GM12878 (cell line): ENCODE measurements at regions not wholly inside any gene's neighbourhood (a gene's known extent, or its start where the extent isn't known, plus 50 kb on each side); places are given as distances from the start of the nearest gene placed in this dataset.

Experiments
- ATAC-seq: fragments of 200-7000 bp; cut with Tn5 transposase; 3 replicates; pipeline ENCODE4 v1.9.1; 2020; ENCODE audit warnings: mild to moderate bottlenecking, moderate library complexity
- BruUV-seq: library from RNA; stranded (reverse); fragments of 400-500 nt; replicated peaks from 2 replicates; lab custom pipeline; 2021; lab: Mats Ljungman, UMichigan
- CTCF ChIA-PET: fragments of 300-600 bp; sonication (Branson Sonifier 250); formaldehyde crosslinking; extraction: SDS; loops from one replicate; lab custom pipeline; 2021; ENCODE audit warnings: inconsistent platforms; lab: Yijun Ruan, JAX
- POLR2A ChIA-PET: fragments of 350-600 bp; formaldehyde crosslinking; extraction: SDS; loops from one replicate; lab custom pipeline; 2021; ENCODE audit warnings: inconsistent platforms; lab: Charles Lee
- RAD21 ChIA-PET: fragments of 300-600 bp; sonication (Branson Sonifier 250); formaldehyde crosslinking; loops from one replicate; lab custom pipeline; 2023; ENCODE audit warnings: antibody characterized with exemption; ENCODE audit not compliant: unreplicated experiment; lab: Charles Lee
- SMC1A ChIA-PET: fragments of 300-600 bp; sonication (Branson Sonifier 250); formaldehyde crosslinking; loops from one replicate; lab custom pipeline; 2023; ENCODE audit not compliant: unreplicated experiment, uncharacterized antibody; lab: Charles Lee
- DNase-seq: peaks from one replicate; pipeline ENCODE4 v3.0.0-alpha.2; 2011; ENCODE audit warnings: low read depth, low spot score
- FAIRE-seq: peaks from 3 replicates; lab custom pipeline; 2011; peaks lifted over from hg19 to GRCh38; lab: Jason Lieb, UNC
- H2AFZ ChIP-seq: 2 replicates; pipeline ENCODE4 v1.6.0; 2011; ENCODE audit warnings: low read depth, low read length, control low read depth; ENCODE audit not compliant: control insufficient read depth
- H3K27ac ChIP-seq: 2 replicates; pipeline ENCODE4 v1.5.1; 2011; ENCODE audit warnings: control low read depth; ENCODE audit not compliant: control insufficient read depth, insufficient read depth
- H3K27me3 ChIP-seq, 2 experiments: replicated peaks in 1 of 2; 2 replicates each; pipeline versions ENCODE4 v1.6.0 to v1.6.1; 2011; ENCODE audit warnings: low read length in 1 of 2; ENCODE audit not compliant: control insufficient read depth in 2 of 2, insufficient read depth in 2 of 2
- H3K36me3 ChIP-seq, 2 experiments: 2 replicates each; pipeline ENCODE4 v1.5.1; 2011; ENCODE audit warnings: low read length in 1 of 2; ENCODE audit not compliant: control insufficient read depth in 2 of 2, insufficient read depth in 2 of 2
- H3K4me1 ChIP-seq: 2 replicates; pipeline ENCODE4 v1.6.1; 2011; ENCODE audit warnings: mild to moderate bottlenecking, low read length, moderate library complexity, mixed read lengths; ENCODE audit not compliant: control insufficient read depth, insufficient read depth
- H3K4me2 ChIP-seq: 2 replicates; pipeline ENCODE4 v1.6.0; 2011; ENCODE audit warnings: control low read depth; ENCODE audit not compliant: control insufficient read depth, insufficient read depth
- H3K4me3 ChIP-seq: fragments of 200-600 bp; sonication (generic); 2 replicates; pipeline ENCODE4 v1.5.1; 2016
- H3K79me2 ChIP-seq: 2 replicates; pipeline ENCODE4 v1.6.0; 2011; ENCODE audit warnings: low read length; ENCODE audit not compliant: control insufficient read depth, insufficient read depth
- H3K9ac ChIP-seq: 2 replicates; pipeline ENCODE4 v1.8.0; 2011; ENCODE audit warnings: low read length, control low read depth, mixed read lengths; ENCODE audit not compliant: control insufficient read depth, insufficient read depth
- H3K9me3 ChIP-seq: replicated peaks from 3 replicates; pipeline ENCODE4 v1.5.1; 2011; ENCODE audit warnings: mild to moderate bottlenecking, low read length; ENCODE audit not compliant: control insufficient read depth, insufficient read depth
- H4K20me1 ChIP-seq: 2 replicates; pipeline ENCODE4 v1.6.0; 2011; ENCODE audit not compliant: control insufficient read depth, insufficient read depth
- EGR1 ChIP-seq, 2 experiments: IDR thresholded peaks; 1 replicate in 1 of 2; 2 replicates in 1 of 2; pipeline ENCODE4 v1.6.1; 2011 to 2012; ENCODE audit warnings: low read depth in 2 of 2, low read length in 2 of 2, borderline replicate concordance in 1 of 2, mild to moderate bottlenecking in 1 of 2, moderate library complexity in 1 of 2
- FOXK2 ChIP-seq: fragments of 450-650 bp; IDR thresholded peaks from 2 replicates; pipeline ENCODE4 v1.6.1; 2017; ENCODE audit warnings: mild to moderate bottlenecking, moderate library complexity
- HDAC2 ChIP-seq: fragments of 200-600 bp; sonication (generic); IDR thresholded peaks from 2 replicates; pipeline ENCODE4 v1.6.1; 2017
- KLF5 ChIP-seq: fragments of 450-650 bp; IDR thresholded peaks from 2 replicates; pipeline ENCODE4 v1.6.1; 2014; ENCODE audit warnings: mild to moderate bottlenecking; ENCODE audit not compliant: partially characterized antibody
- POLR2A ChIP-seq: IDR thresholded peaks from 2 replicates; pipeline ENCODE4 v1.6.1; 2011; ENCODE audit warnings: low read depth, mild to moderate bottlenecking, low read length
- ZBED1 ChIP-seq: IDR thresholded peaks from 2 replicates; pipeline ENCODE4 v1.6.1; 2016; ENCODE audit warnings: borderline replicate concordance
- ZNF207 ChIP-seq: fragments of 450-650 bp; IDR thresholded peaks from 2 replicates; pipeline ENCODE4 v1.6.1; 2014; ENCODE audit warnings: antibody characterized with exemption, mild to moderate bottlenecking, borderline replicate concordance
- ZNF217 ChIP-seq: fragments of 450-650 bp; IDR thresholded peaks from 2 replicates; pipeline ENCODE4 v1.6.1; 2017; ENCODE audit warnings: antibody characterized with exemption, mild to moderate bottlenecking
- ZNF24 ChIP-seq: fragments of 450-650 bp; IDR thresholded peaks from 2 replicates; pipeline ENCODE4 v1.6.1; 2017; ENCODE audit warnings: antibody characterized with exemption, mild to moderate bottlenecking
- ZSCAN29 ChIP-seq: fragments of 450-650 bp; IDR thresholded peaks from 2 replicates; pipeline ENCODE4 v1.6.1; 2017; ENCODE audit warnings: mild to moderate bottlenecking, moderate library complexity
- WGBS: methylation state at CpG from one replicate; pipeline ENCODE4 v1.1.6; 2016; ENCODE audit warnings: low lambda C conversion rate; ENCODE audit not compliant: insufficient replicate concordance, insufficient coverage; ENCODE audit errors: missing lambda C conversion rate; 5-methylcytosine and 5-hydroxymethylcytosine counted together
- in situ Hi-C: fragments of 300-500 bp; cut with MboI; formaldehyde crosslinking; loops from 9 replicates; pipeline ENCODE4 v1.14.3; 2018; ENCODE audit warnings: mixed read lengths
- intact Hi-C: fragments of 100-400 bp; cut with micrococcal nuclease; formaldehyde crosslinking; loops from one replicate; pipeline ENCODE4 v1.14.2; 2022; ENCODE audit not compliant: unreplicated experiment
- TF ChIP-seq, protein P1 (sequence below): IDR thresholded peaks from 2 replicates; pipeline ENCODE4 v1.6.1; 2011; ENCODE audit warnings: mild to moderate bottlenecking, low read depth, low read length, moderate library complexity; ENCODE audit not compliant: insufficient replicate concordance
- TF ChIP-seq, protein P2 (sequence below): fragments of 450-650 bp; IDR thresholded peaks from 2 replicates; pipeline ENCODE4 v1.6.1; 2016; ENCODE audit warnings: mild to moderate bottlenecking

DNA sequence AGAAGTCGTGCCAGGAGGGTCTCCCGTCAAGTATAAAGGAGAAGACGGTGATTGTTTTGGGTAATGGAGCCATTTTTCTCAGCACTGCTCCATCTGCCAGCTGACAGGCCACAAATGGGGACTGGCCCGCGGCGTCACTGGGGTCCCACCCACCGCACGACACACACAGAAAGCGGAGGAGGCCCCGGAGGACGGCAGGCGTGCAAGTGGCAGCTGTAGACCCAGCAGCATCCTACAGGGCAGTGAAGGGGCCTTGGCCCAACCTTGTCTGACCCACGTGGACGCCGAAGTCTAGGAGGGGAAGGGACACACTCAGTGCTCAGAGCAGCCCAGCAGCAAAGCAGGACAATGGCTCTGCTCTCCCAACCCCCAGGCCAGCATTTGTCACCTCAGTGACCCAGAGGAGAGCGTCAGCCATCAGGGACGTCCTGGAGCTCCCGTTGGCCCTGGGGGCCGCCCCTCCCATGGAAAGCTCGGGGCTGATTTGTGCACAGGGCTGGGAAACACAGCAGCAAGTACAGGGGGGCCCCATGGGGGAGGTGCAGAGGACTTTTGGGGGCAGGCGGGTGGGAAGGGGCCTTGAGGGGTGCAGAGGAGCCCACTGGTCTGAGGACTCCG, 644.4 kb downstream of the BRD1 start:
- H3K79me2 ChIP-seq = no peaks in the 10 kb centered on the region
- H3K4me3 ChIP-seq = no peak overlapping the region
- H3K27me3 ChIP-seq = no peaks in the 10 kb centered on the region
- H3K36me3 ChIP-seq = no peaks in the 10 kb centered on the region
- 44% methylated on average over 18 of the region's 22 CpGs for WGBS
- in situ Hi-C loops (no loop called here), intact Hi-C loops (no loop called here)
- ATAC-seq = no peak
- POLR2A ChIA-PET = no interaction called here
- CTCF ChIA-PET = no interaction called here
- RAD21 ChIA-PET = no interaction called here
- no peak for TF ChIP-seq POLR2A
- no peak for TF ChIP-seq ZNF217
- TF ChIP-seq, protein P1, sequence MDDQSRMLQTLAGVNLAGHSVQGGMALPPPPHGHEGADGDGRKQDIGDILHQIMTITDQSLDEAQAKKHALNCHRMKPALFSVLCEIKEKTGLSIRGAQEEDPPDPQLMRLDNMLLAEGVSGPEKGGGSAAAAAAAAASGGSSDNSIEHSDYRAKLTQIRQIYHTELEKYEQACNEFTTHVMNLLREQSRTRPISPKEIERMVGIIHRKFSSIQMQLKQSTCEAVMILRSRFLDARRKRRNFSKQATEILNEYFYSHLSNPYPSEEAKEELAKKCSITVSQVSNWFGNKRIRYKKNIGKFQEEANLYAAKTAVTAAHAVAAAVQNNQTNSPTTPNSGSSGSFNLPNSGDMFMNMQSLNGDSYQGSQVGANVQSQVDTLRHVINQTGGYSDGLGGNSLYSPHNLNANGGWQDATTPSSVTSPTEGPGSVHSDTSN = no peak
- no peak for TF ChIP-seq ZBED1
- TF ChIP-seq, protein P2, sequence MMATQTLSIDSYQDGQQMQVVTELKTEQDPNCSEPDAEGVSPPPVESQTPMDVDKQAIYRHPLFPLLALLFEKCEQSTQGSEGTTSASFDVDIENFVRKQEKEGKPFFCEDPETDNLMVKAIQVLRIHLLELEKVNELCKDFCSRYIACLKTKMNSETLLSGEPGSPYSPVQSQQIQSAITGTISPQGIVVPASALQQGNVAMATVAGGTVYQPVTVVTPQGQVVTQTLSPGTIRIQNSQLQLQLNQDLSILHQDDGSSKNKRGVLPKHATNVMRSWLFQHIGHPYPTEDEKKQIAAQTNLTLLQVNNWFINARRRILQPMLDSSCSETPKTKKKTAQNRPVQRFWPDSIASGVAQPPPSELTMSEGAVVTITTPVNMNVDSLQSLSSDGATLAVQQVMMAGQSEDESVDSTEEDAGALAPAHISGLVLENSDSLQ = no peak
- no peak for TF ChIP-seq ZNF24
- no peak for TF ChIP-seq EGR1 (IDR thresholded peaks at IDR 0.05; ENCODE audit: borderline replicate concordance in 1 of 2, low read depth in 2 of 2, low read length in 2 of 2)
- TF ChIP-seq KLF5 = no peak
- TF ChIP-seq ZNF207 = no peak
- no peak for TF ChIP-seq FOXK2
- TF ChIP-seq HDAC2 = no peak
- TF ChIP-seq ZSCAN29 = no peak
- H3K9me3 ChIP-seq = no peaks in the 10 kb centered on the region; the same call in 2 of the 3 replicates
- H3K4me2 ChIP-seq = no peak overlapping the region
- no peak for FAIRE-seq
- no peak for DNase-seq
- no peaks in the 10 kb centered on the region for H3K4me1 ChIP-seq
- H3K9ac ChIP-seq = no peak overlapping the region
- H4K20me1 ChIP-seq = no peaks in the 10 kb centered on the region
- SMC1A ChIA-PET = no interaction called here
- no peak overlapping the region for H3K27ac ChIP-seq
- H2AFZ ChIP-seq = no peak overlapping the region
- no TSS peak for BruUV-seq
